ENCODE measurements at regions not wholly inside any gene's neighbourhood (a gene's known extent, or its start where the extent isn't known, plus 50 kb on each side); places are given as distances from the start of the nearest gene placed in this dataset.

- Histone ChIP-seq H3K36me3 (replicated peaks in 1 of 2; ENCODE audit: control insufficient read depth in 1 of 2, insufficient read depth in 2 of 2, low read length in 2 of 2) (no peaks in the 10 kb centered on the region), H3K27me3 (ENCODE audit: control insufficient read depth in 1 of 2, insufficient read depth in 2 of 2, low read length in 2 of 2) (no peaks in the 10 kb centered on the region), H3K27ac (ENCODE audit: extremely low read length, insufficient read depth, low read length) (no peak overlapping the region), H3K9me3 (ENCODE audit: low read length) (no peaks in the 10 kb centered on the region), H3K4me2 (ENCODE audit: low read depth, low read length) (no peak overlapping the region), H3K4me1 (ENCODE audit: insufficient read depth, low read length) (no peaks in the 10 kb centered on the region), H3K79me2 (ENCODE audit: insufficient read depth, low read length) (no peaks in the 10 kb centered on the region), H4K20me1 (ENCODE audit: insufficient read depth, low read length) (no peaks in the 10 kb centered on the region), H3K9ac (ENCODE audit: insufficient read depth, low read depth, low read length) (no peak overlapping the region), H3K4me3 (replicated peaks in 1 of 3; ENCODE audit: insufficient read depth in 1 of 3, low read depth in 2 of 3, low read length in 3 of 3) (no peak overlapping the region), H2AFZ (ENCODE audit: low read length) (no peak overlapping the region)
- ChIA-PET CTCF (ENCODE audit: low intra/inter-chr PET ratio, low total read pairs) (no interaction called here), POLR2A (no interaction called here)
- DNase-seq (ENCODE audit: low spot score) (no peak), FAIRE-seq (no peak), ATAC-seq (no peak)
- intact Hi-C loops (cut with micrococcal nuclease; ENCODE audit: unreplicated experiment) = no loop called here
- in situ Hi-C loops (cut with HindIII; ENCODE audit: extremely low pct_ligation_motif_present, low pct_unique_long_range_greater_than_20kb) = no loop called here
- TF ChIP-seq ZMYM2 (CRISPR knock-in tag; IDR thresholded peaks at IDR 0.05) = no peak
- no peak for TF ChIP-seq THAP11 (CRISPR knock-in tag; IDR thresholded peaks at IDR 0.05)
- no peak for TF ChIP-seq ZBED4 (CRISPR knock-in tag; IDR thresholded peaks at IDR 0.05; ENCODE audit: borderline replicate concordance)
- no peak for TF ChIP-seq NONO (IDR thresholded peaks at IDR 0.05)
- TF ChIP-seq NONO (CRISPR knock-in tag; conservative IDR thresholded peaks at IDR 0.05) = no peak
- BruUV-seq (replicated peaks) = no TSS peak
Measured at GRCh38 chr3:102162251-102162650, 272.6 kb upstream of the ZPLD1 start.
